Activated CD8-positive, alpha-beta memory T cell treated with anti-CD3 and anti-CD28 coated beads for 24 hours (primary cell): ENCODE measurements at regions not wholly inside any gene's neighbourhood (a gene's known extent, or its start where the extent isn't known, plus 50 kb on each side); places are given as distances from the start of the nearest gene placed in this dataset.
"Not testable (repeated sequence)": the region's sequence is repeated elsewhere in the genome, so short reads cannot be mapped to it uniquely, and the experiment has no call there.

Experiments used
- DNase-seq: peaks from one replicate; pipeline ENCODE4 v3.0.0-alpha.2; 2020

GRCh38 chr11:25327656-25328055 lies 830.8 kb downstream of the LUZP2 start:
- DNase-seq, result no peak

- no peak for DNase-seq
These were observed 842.4 kb downstream of the LUZP2 start for GRCh38 chr11:25339281-25339680.

- no peak for DNase-seq
These were observed 852.7 kb downstream of the LUZP2 start for GRCh38 chr11:25349537-25349936.

GRCh38 chr11:25350899-25351803 lies 854.3 kb downstream of the LUZP2 start:
- DNase-seq, result no peak

GRCh38 chr11:25357133-25357532 lies 860.3 kb downstream of the LUZP2 start:
- DNase-seq, result no peak

GRCh38 chr11:25377466-25377865 lies 880.6 kb downstream of the LUZP2 start:
- DNase-seq, result no peak

GRCh38 chr11:25396847-25397246 lies 900.0 kb downstream of the LUZP2 start:
- DNase-seq, result no peak

- DNase-seq, result no peak
These were observed 911.3 kb downstream of the LUZP2 start for GRCh38 chr11:25408146-25408545.

- no peak for DNase-seq
These were observed 916.1 kb upstream of the ANO3 start for GRCh38 chr11:25415793-25416192.

- no peak for DNase-seq
These were observed 908.3 kb upstream of the ANO3 start for GRCh38 chr11:25423436-25424199.

GRCh38 chr11:25432376-25432775 lies 899.6 kb upstream of the ANO3 start:
- no peak for DNase-seq

- no peak for DNase-seq
These were observed 896.7 kb upstream of the ANO3 start for GRCh38 chr11:25435197-25435596.

GRCh38 chr11:25436326-25436725 lies 895.6 kb upstream of the ANO3 start:
- DNase-seq, result no peak

GRCh38 chr11:25441421-25441820 lies 890.5 kb upstream of the ANO3 start:
- DNase-seq, result no peak

- DNase-seq, result no peak
These were observed 882.8 kb upstream of the ANO3 start for GRCh38 chr11:25449091-25449490.

GRCh38 chr11:25453471-25453870 lies 878.5 kb upstream of the ANO3 start:
- no peak for DNase-seq

- DNase-seq, result no peak
These were observed 875.7 kb upstream of the ANO3 start for GRCh38 chr11:25456211-25456610.

GRCh38 chr11:25483915-25484635 lies 847.9 kb upstream of the ANO3 start:
- DNase-seq, result no peak

GRCh38 chr11:25485315-25485714 lies 846.6 kb upstream of the ANO3 start:
- no peak for DNase-seq

- DNase-seq, result not testable (repeated sequence)
These were observed 845.6 kb upstream of the ANO3 start for GRCh38 chr11:25486338-25486737.

- not testable (repeated sequence) for DNase-seq
These were observed 843.8 kb upstream of the ANO3 start for GRCh38 chr11:25488176-25488575.

GRCh38 chr11:25501426-25501825 lies 830.5 kb upstream of the ANO3 start:
- not testable (repeated sequence) for DNase-seq

GRCh38 chr11:25515576-25515975 lies 816.4 kb upstream of the ANO3 start:
- DNase-seq, result no peak
